Activated gamma-delta T cell (primary cell): ENCODE measurements at regions not wholly inside any gene's neighbourhood (a gene's known extent, or its start where the extent isn't known, plus 50 kb on each side); places are given as distances from the start of the nearest gene placed in this dataset.
"Not testable (repeated sequence)": the region's sequence is repeated elsewhere in the genome, so short reads cannot be mapped to it uniquely, and the experiment has no call there.

Source experiments
- DNase-seq: peaks from one replicate; lab custom pipeline; 2025; lab: John Stamatoyannopoulos, UW

DNA sequence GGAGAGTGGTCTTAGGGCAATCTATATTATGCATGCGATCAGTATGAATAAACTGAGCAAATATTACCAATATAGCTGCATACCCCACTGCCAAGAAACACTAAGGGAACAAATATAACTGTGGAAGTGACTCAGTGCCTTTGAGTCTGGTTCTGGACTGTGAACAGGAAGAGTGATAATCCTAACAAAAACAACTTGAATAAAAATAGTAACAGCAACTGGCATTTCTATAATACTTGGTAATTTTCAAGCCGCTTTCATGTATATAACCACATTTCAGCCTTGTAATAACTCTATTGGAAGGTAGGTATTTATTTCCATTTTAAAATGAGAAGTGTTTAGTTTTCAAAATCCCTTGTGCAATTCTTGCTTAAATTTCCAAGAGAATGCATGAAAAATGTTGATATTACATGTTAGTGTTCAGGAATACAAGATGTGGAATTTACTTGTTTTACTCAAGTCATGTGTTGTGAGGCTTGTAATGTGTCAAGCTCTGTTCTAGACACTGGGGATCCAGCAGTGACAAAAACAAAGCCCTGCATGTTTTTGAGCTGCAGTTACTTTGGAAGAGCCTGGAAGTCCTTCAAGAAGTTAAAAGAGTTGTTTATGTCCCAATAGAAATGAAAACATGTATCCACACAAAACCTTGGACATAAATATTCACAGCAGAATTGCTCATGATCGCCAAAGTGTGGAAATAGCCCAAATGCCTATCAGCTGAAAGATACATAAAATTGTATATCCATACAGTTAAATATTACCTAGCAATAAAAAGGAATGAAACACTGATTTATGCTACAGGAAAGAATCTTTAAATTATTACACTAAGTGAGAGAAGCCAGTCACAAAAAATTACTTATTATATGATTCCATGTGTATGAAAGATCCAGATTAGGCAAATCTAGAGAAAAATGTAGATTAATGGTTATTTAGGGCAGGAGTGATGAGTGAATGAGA, 338.1 kb upstream of the TMEM132C start:
- DNase-seq, result no peak

- no peak for DNase-seq
Measured at GRCh38 chr12:127930122-127930521, 336.8 kb upstream of the TMEM132C start.

DNA sequence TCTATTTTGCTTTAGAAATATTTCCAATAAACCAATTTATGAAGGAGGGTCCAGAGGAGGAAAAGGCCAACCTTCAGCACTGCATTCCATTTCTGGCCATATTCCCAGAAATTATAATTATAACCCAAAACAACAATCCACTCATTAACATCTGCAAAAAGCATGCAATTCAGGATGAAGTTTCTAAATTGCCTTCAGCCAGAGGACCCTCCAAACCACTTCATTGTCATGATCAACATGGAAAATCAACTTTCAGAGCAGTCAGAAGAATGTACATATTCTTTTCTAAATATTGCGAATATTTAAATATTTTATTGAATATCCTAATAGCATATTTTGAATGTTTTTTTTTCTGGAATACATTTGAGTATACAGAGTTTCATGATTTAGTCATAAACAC, 332.6 kb upstream of the TMEM132C start:
- DNase-seq, result no peak

DNA sequence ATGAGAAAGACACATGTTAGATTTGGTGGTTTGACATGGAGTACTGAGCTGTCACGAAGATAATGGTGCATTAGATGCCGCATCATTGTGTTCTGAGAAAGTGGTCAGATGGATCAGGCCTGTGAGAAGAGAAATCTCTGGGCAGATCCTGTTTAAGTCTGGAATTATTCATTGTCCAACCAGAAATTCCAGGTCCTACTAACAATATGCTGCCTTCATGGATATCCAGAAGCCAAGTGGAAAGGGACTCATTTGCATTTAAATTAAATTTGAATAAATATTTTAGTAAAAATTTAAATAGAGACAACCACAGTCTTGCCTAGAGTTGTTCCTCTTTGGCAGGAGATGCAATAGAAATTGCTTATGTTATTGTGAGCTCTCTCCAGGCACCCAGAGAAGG, 330.5 kb upstream of the TMEM132C start:
- no peak for DNase-seq

GRCh38 chr12:127941332-127941731, 325.6 kb upstream of the TMEM132C start:
- DNase-seq, result no peak

DNA sequence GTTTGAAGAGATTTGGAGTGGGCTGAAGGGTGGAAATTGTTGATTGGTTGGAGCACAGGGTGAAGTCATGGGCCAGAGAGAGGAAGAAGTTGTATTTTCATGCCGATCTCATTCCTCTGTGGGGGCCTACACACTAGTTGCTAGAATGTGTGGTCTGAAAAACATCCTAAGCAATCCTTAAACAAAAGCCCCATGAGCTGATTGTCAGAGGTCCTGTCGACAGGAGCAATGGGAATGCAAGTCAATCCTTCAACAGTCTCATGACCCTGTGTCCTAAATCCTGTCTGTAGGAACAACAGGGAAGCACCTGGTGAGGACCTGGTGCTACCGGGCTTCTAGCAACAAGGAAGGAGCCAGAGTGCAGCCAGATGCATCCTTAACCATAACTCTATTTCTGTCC, 324.0 kb upstream of the TMEM132C start:
- DNase-seq, result no peak

GRCh38 chr12:127943481-127944210, 323.3 kb upstream of the TMEM132C start:
- no peak for DNase-seq

- DNase-seq, result no peak
Measured at GRCh38 chr12:127944211-127944899, 322.6 kb upstream of the TMEM132C start.

DNA sequence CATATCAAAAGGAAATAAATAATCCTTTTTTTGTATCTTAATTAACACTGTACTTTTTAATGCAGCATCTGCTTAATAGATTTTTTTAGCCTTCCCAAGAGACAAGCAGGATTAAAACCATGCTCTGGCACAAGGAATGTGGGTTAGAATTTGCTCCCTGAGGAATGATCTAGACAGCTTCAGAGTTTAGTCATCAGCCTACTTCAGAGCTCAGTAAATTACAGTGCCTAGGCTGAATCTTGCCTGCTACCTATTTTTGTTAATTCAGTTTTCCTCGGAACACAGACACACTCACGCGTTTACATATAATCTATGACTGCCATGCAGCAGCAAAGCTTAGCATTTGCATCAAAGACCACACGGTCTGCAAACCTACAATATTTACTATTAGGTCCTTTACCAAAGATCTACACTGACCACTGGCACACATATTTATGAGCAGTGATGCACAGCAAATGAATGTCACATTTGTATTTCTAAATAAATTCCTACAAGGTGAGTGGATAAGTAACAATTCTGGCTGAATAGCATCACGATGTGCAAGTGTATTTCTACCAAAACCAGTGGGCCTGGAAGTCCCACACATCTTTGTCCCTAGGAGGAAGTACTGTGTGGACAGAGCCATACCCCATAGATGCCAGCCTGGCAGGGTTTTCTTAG, 309.8 kb upstream of the TMEM132C start:
- DNase-seq, result no peak

GRCh38 chr12:127962303-127962702, 304.7 kb upstream of the TMEM132C start:
- DNase-seq, result no peak

DNA sequence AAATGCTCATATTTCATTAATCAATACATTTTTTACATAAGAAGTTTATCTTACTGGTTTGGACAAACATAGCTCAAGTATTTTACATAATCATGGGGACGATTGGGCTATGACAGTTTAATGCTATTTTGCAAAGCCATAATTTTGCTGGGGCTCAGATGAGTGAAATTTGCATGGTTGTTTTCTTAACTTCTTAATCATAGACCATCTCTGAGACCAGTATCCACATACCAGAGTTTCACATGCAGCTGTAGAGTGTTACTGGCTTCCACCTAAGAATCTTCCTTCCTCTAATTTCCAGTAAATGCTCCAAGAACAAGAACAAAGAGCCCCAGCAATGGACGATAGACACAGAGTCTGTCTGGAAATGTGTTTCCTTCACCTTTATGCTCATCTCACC, 303.0 kb upstream of the TMEM132C start:
- no peak for DNase-seq

DNA sequence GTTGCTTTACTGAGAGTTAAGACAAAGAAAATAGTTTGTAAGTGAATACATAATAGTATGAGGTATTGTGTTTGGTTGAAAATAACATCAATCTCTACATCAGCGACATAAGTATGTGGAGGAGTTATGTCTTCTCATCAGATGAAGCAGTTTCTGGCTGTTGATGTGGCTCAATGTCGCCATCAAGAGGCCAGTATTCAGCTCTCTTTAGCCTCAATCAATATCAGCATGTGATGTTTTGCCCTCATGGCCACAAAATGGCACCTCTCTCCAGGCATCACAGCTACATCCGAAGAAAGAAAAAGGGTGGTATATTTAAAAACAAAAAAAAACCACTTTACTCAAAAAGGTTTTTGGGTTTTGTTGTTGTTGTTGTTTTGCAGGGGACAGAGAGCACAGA, 302.3 kb upstream of the TMEM132C start:
- no peak for DNase-seq

- no peak for DNase-seq
Measured at GRCh38 chr12:127966331-127966730, 300.6 kb upstream of the TMEM132C start.

- no peak for DNase-seq
Measured at GRCh38 chr12:127970491-127970890, 296.5 kb upstream of the TMEM132C start.

- no peak for DNase-seq
Measured at GRCh38 chr12:127980585-127980984, 286.4 kb upstream of the TMEM132C start.

GRCh38 chr12:127981875-127982274, 285.1 kb upstream of the TMEM132C start:
- DNase-seq, result no peak

DNA sequence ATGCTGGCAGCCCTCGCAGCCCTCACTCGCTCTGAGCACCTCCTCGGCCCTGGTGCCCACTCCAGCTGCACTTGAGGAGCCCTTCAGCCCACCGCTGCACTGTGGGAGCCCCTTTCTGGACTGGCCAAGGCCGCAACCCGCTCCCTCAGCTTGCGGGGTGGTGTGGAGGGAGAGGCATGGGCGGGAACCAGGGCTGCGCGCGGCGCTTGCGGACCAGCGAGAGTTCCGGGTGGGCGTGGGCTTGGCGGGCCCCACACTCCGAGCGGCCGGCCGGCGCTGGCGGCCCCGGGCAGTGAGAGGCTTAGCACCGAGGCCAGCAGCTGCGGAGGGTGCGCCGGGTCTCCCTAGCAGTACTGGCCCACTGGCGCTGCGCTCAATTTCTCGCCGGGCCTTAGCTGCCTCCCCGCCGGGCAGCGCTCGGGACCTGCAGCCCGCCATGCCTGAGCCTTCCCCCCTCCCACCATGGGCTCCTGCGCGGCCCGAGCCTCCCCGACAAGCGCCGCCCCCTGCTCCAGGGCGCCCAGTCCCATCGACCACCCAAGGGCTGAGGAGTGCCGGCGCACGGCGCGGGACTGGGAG, 283.7 kb upstream of the TMEM132C start:
- not testable (repeated sequence) for DNase-seq

GRCh38 chr12:127984386-127985055, 282.4 kb upstream of the TMEM132C start:
- DNase-seq, result no peak

DNA sequence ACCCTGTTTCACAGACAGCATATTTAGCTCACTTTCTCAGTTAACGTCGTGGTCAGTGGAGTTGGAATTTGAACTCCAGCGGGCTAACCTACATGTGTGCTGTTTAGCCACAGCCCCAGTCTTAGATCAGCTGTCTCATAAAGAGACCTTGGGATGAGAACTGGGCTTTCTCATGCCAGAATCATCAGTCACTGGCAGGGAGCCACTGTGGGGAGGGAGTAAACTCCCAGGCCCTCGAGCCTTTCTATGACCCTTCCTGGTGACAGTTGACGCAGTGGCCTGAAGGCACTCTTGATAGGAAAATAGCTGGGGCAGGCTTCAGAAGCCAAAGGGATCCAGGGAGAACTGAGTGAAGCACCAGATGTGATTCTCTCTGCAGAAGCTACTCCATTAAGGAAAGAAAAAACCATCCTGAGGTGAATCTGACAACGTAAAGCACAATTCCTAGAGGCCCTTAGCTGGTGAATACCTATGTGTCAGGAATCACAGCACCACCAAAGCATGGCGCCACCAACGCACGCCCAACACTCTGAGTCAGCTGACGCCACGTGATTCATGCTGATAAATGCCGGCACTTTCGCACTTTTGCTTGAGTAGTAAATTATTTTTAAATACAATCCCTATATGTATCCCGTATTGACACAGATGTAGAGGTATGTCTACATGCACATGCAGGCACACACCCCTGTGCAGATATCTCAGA, 279.6 kb upstream of the TMEM132C start:
- DNase-seq, result no peak

- no peak for DNase-seq
Measured at GRCh38 chr12:127991485-127991884, 275.5 kb upstream of the TMEM132C start.
